H1 (cell line): ENCODE measurements at regions not wholly inside any gene's neighbourhood (a gene's known extent, or its start where the extent isn't known, plus 50 kb on each side); places are given as distances from the start of the nearest gene placed in this dataset.

Experiments used
- CTCF ChIA-PET: fragments of 300-600 bp; sonication (Branson Sonifier 250); formaldehyde crosslinking; loops from one replicate; lab custom pipeline; 2021; ENCODE audit not compliant: partially characterized antibody; lab: Charles Lee
- POLR2A ChIA-PET: fragments of 300-600 bp; sonication (Branson Sonifier 250); formaldehyde crosslinking; loops from one replicate; lab custom pipeline; 2021; ENCODE audit warnings: inconsistent platforms; ENCODE audit not compliant: partially characterized antibody; lab: Charles Lee
- DNase-seq, 2 experiments: peaks; one replicate each; pipeline versions ENCODE4 v3.0.0 to v3.0.0-alpha.2; 2010 to 2022; ENCODE audit warnings: low spot score in 2 of 2, low read depth in 1 of 2, mixed read lengths in 1 of 2
- FAIRE-seq: peaks from 2 replicates; lab custom pipeline; 2011; peaks lifted over from hg19 to GRCh38; lab: Jason Lieb, UNC
- H2AFZ ChIP-seq: 2 replicates; pipeline ENCODE4 v1.8.1; 2012; ENCODE audit warnings: low read length, inconsistent platforms
- H2AK5ac ChIP-seq: 2 replicates; pipeline ENCODE4 v1.6.1; 2013; ENCODE audit warnings: low read depth, low read length
- H2BK120ac ChIP-seq: replicated peaks from 2 replicates; pipeline ENCODE3; 2013; ENCODE audit warnings: low read depth, low read length, inconsistent platforms
- H2BK12ac ChIP-seq: 2 replicates; pipeline ENCODE4 v1.6.1; 2013; ENCODE audit warnings: low read depth, low read length
- H2BK15ac ChIP-seq: 2 replicates; pipeline ENCODE4 v1.6.1; 2013; ENCODE audit warnings: low read length
- H2BK20ac ChIP-seq: 2 replicates; pipeline ENCODE4 v1.6.1; 2013; ENCODE audit warnings: low read length
- H2BK5ac ChIP-seq: 2 replicates; pipeline ENCODE4 v1.6.1; 2013; ENCODE audit warnings: low read depth, low read length
- H3K14ac ChIP-seq: 2 replicates; pipeline ENCODE4 v1.6.1; 2013; ENCODE audit warnings: inconsistent platforms; ENCODE audit not compliant: insufficient read length
- H3K18ac ChIP-seq: 2 replicates; pipeline ENCODE4 v1.6.1; 2013; ENCODE audit warnings: low read length; ENCODE audit errors: extremely low read depth
- H3K23ac ChIP-seq: 2 replicates; pipeline ENCODE4 v1.6.1; 2013; ENCODE audit warnings: inconsistent platforms; ENCODE audit not compliant: insufficient read length
- H3K23me2 ChIP-seq: 2 replicates; pipeline ENCODE4 v1.6.1; 2013; ENCODE audit warnings: low read depth, low read length
- H3K27ac ChIP-seq: 2 replicates; pipeline ENCODE4 v1.6.1; 2011; ENCODE audit warnings: low read depth, low read length, inconsistent platforms
- H3K27me3 ChIP-seq, 4 experiments: replicated peaks in 1 of 4; 1 replicate in 1 of 4; 2 replicates in 3 of 4; pipeline versions ENCODE4 v1.6.1 to v1.8.1; 2011 to 2013; ENCODE audit warnings: low read length in 3 of 4, mild to moderate bottlenecking in 3 of 4, inconsistent platforms in 2 of 4, mixed read lengths in 2 of 4, moderate library complexity in 1 of 4; ENCODE audit not compliant: control insufficient read depth in 3 of 4, insufficient read depth in 3 of 4; ENCODE audit errors: extremely low read depth in 1 of 4
- H3K36me3 ChIP-seq, 4 experiments: 2 replicates each; pipeline versions ENCODE4 v1.6.1 to v1.8.1; 2011 to 2013; ENCODE audit warnings: mild to moderate bottlenecking in 4 of 4, low read length in 3 of 4, moderate library complexity in 2 of 4, control low read depth in 1 of 4, inconsistent platforms in 1 of 4; ENCODE audit not compliant: insufficient read depth in 4 of 4, control insufficient read depth in 2 of 4
- H3K4ac ChIP-seq: replicated peaks from 2 replicates; pipeline ENCODE3; 2013; ENCODE audit warnings: low read length, low read depth, mixed read lengths, inconsistent platforms; ENCODE audit not compliant: insufficient read length
- H3K4me1 ChIP-seq, 4 experiments: replicated peaks in 1 of 4; 1 replicate in 1 of 4; 2 replicates in 3 of 4; pipeline versions ENCODE4 v1.6.1 to v1.8.1; 2011 to 2013; ENCODE audit warnings: low read length in 3 of 4, inconsistent platforms in 2 of 4, mixed read lengths in 1 of 4; ENCODE audit not compliant: insufficient read depth in 4 of 4, control insufficient read depth in 3 of 4
- H3K4me2 ChIP-seq, 2 experiments: 2 replicates each; pipeline versions ENCODE4 v1.6.1 to v1.8.1; 2011 to 2013; ENCODE audit warnings: low read depth in 2 of 2, low read length in 2 of 2, control low read depth in 1 of 2, inconsistent platforms in 1 of 2, mild to moderate bottlenecking in 1 of 2; ENCODE audit not compliant: insufficient read depth in 1 of 2
- H3K4me3 ChIP-seq, 4 experiments: fragments of 200-600, 300-600 bp in 1 of 4; sonication (generic), shearing (Covaris generic), sonication (Bioruptor Twin) in 1 of 4; 2 replicates each; pipeline versions ENCODE4 v1.5.1 to v1.8.1; 2011 to 2016; ENCODE audit warnings: low read length in 4 of 4, low read depth in 3 of 4, control low read depth in 2 of 4, inconsistent platforms in 2 of 4, mild to moderate bottlenecking in 2 of 4, mixed read lengths in 1 of 4, moderate library complexity in 1 of 4; ENCODE audit not compliant: insufficient read depth in 2 of 4; ENCODE audit errors: extremely low read depth in 1 of 4
- H3K56ac ChIP-seq: replicated peaks from 2 replicates; pipeline ENCODE3; 2013; ENCODE audit warnings: low read depth, mild to moderate bottlenecking, mixed read lengths, low read length, inconsistent platforms; ENCODE audit not compliant: insufficient read length
- H3K79me1 ChIP-seq: 2 replicates; pipeline ENCODE4 v1.6.1; 2013; ENCODE audit warnings: low read depth, low read length, control low read depth
- H3K79me2 ChIP-seq, 2 experiments: 2 replicates each; pipeline versions ENCODE4 v1.6.1 to v1.8.1; 2012 to 2013; ENCODE audit warnings: low read length in 2 of 2, mild to moderate bottlenecking in 2 of 2, inconsistent platforms in 1 of 2; ENCODE audit not compliant: insufficient read depth in 2 of 2, control insufficient read depth in 1 of 2
- H3K9ac ChIP-seq, 4 experiments: replicated peaks in 1 of 4; 1 replicate in 1 of 4; 2 replicates in 3 of 4; pipeline versions ENCODE4 v1.6.1 to v1.8.1; 2011 to 2013; ENCODE audit warnings: low read depth in 3 of 4, low read length in 3 of 4, control low read depth in 2 of 4, mild to moderate bottlenecking in 2 of 4, moderate library complexity in 2 of 4, inconsistent platforms in 1 of 4; ENCODE audit errors: extremely low read depth in 1 of 4
- H3K9me3 ChIP-seq, 2 experiments: 2 replicates each; pipeline versions ENCODE4 v1.6.1 to v1.8.1; 2012 to 2013; ENCODE audit warnings: mild to moderate bottlenecking in 2 of 2, moderate library complexity in 2 of 2, control low read depth in 1 of 2, inconsistent platforms in 1 of 2, low read depth in 1 of 2, low read length in 1 of 2, mixed read lengths in 1 of 2; ENCODE audit not compliant: insufficient read depth in 2 of 2
- H4K20me1 ChIP-seq, 2 experiments: replicated peaks in 1 of 2; 2 replicates each; pipeline versions ENCODE3 to v1.8.1; 2011 to 2013; ENCODE audit warnings: inconsistent platforms in 2 of 2, low read length in 2 of 2, mild to moderate bottlenecking in 1 of 2; ENCODE audit not compliant: insufficient read depth in 2 of 2, control insufficient read depth in 1 of 2
- H4K5ac ChIP-seq: 2 replicates; pipeline ENCODE4 v1.6.1; 2013; ENCODE audit warnings: low read length, low read depth, mixed read lengths, inconsistent platforms; ENCODE audit not compliant: insufficient read length
- H4K8ac ChIP-seq: 2 replicates; pipeline ENCODE4 v1.8.0; 2013; ENCODE audit warnings: mild to moderate bottlenecking, moderate library complexity, low read length, inconsistent platforms; ENCODE audit not compliant: insufficient read depth; ENCODE audit errors: extremely low read depth
- H4K91ac ChIP-seq: replicated peaks from 2 replicates; pipeline ENCODE3; 2013; ENCODE audit warnings: low read length, mixed read lengths, inconsistent platforms; ENCODE audit not compliant: insufficient read length
- CEBPB ChIP-seq: IDR thresholded peaks from 2 replicates; pipeline ENCODE4 v1.6.1; 2012; ENCODE audit warnings: low read depth, low read length
- MAFK ChIP-seq: IDR thresholded peaks from 2 replicates; pipeline ENCODE4 v1.6.1; 2012; ENCODE audit warnings: low read depth, mild to moderate bottlenecking, improper control_type of control experiment, low read length
- RXRA ChIP-seq: IDR thresholded peaks from 2 replicates; pipeline ENCODE4 v1.6.1; 2011; ENCODE audit warnings: low read depth, mild to moderate bottlenecking, low read length, moderate library complexity; ENCODE audit not compliant: insufficient read depth
- SIX5 ChIP-seq: IDR thresholded peaks from 2 replicates; pipeline ENCODE4 v1.6.1; 2011; ENCODE audit warnings: mild to moderate bottlenecking, low read depth, low read length
- SP2 ChIP-seq: IDR thresholded peaks from 2 replicates; pipeline ENCODE4 v1.6.1; 2012; ENCODE audit warnings: mild to moderate bottlenecking, low read length, inconsistent platforms
- TBP ChIP-seq: IDR thresholded peaks from 2 replicates; pipeline ENCODE4 v1.6.1; 2011; ENCODE audit warnings: low read depth, low read length, improper control_type of control experiment
- YY1 ChIP-seq: IDR thresholded peaks from 2 replicates; pipeline ENCODE4 v1.6.1; 2011; ENCODE audit warnings: low read depth, mild to moderate bottlenecking, low read length
- WGBS, 2 experiments: shearing (Covaris generic) in 1 of 2; methylation state at CpG; one replicate each; pipeline versions ENCODE4 v1.1.6 to v1.1.7; 2013 to 2015; ENCODE audit warnings: low lambda C conversion rate in 2 of 2, mixed read lengths in 2 of 2, inconsistent platforms in 1 of 2, low coverage in 1 of 2, missing lambda C conversion rate in 1 of 2; ENCODE audit not compliant: insufficient replicate concordance in 2 of 2, insufficient coverage in 1 of 2, insufficient read length in 1 of 2; ENCODE audit errors: extremely low coverage in 1 of 2, missing lambda C conversion rate in 1 of 2; 5-methylcytosine and 5-hydroxymethylcytosine counted together

- FAIRE-seq, result no peak
- Histone ChIP-seq H4K91ac (no peak overlapping the region), H2AK5ac (no peak overlapping the region), H3K23me2 (no peaks in the 10 kb centered on the region), H2AFZ (no peak overlapping the region), H2BK120ac (no peak overlapping the region), H4K8ac (no peak overlapping the region), H3K4me1 (no peaks in the 10 kb centered on the region), H3K9ac (no peak overlapping the region), H3K4me3 (no peak overlapping the region), H3K36me3 (no peaks in the 10 kb centered on the region), H3K4me2 (no peak overlapping the region), H4K20me1 (no peaks in the 10 kb centered on the region), H3K79me1 (no peaks in the 10 kb centered on the region), H4K5ac (no peak overlapping the region), H3K27me3 (no peaks in the 10 kb centered on the region), H2BK12ac (no peak overlapping the region), H2BK5ac (no peak overlapping the region), H3K9me3 (no peaks in the 10 kb centered on the region), H3K27ac (no peak overlapping the region), H3K23ac (no peak overlapping the region), H2BK15ac (no peak overlapping the region), H3K4ac (no peak overlapping the region), H3K79me2 (no peaks in the 10 kb centered on the region), H3K56ac (no peak overlapping the region), H3K14ac (no peak overlapping the region), H2BK20ac (no peak overlapping the region), H3K18ac (no peak overlapping the region)
- ChIA-PET CTCF (interaction anchor here (1.3 kb wide), 1 partner anchor 27 kb away, joined by 4 read pairs; no protein-coding TSS in a partner anchor), POLR2A (no interaction called here)
- 94% methylated on average over 5 of the region's 5 CpGs; no CpG with 5 or more reads in 1 of the 2 experiments for WGBS, 2 experiments
- DNase-seq, result no peak
- TF ChIP-seq SIX5, result no peak
- no peak for TF ChIP-seq YY1
- TF ChIP-seq TBP, result no peak
- TF ChIP-seq SP2, result no peak
- no peak for TF ChIP-seq RXRA
- no peak for TF ChIP-seq CEBPB
- TF ChIP-seq MAFK, result no peak
Observed at GRCh38 chr4:36426741-36427140, 145.3 kb downstream of the DTHD1 start.
